HepG2 (cell line): ENCODE measurements at regions not wholly inside any gene's neighbourhood (a gene's known extent, or its start where the extent isn't known, plus 50 kb on each side); places are given as distances from the start of the nearest gene placed in this dataset.

Experiments
- ATF2 ChIP-seq: sonication (generic); formaldehyde crosslinking; IDR thresholded peaks from 2 replicates; pipeline ENCODE4 v1.4.0; 2020; ENCODE audit warnings: missing genetic modification reagents
- CAMTA2 ChIP-seq: sonication (generic); formaldehyde crosslinking; IDR thresholded peaks from 2 replicates; pipeline ENCODE4 v1.4.0; 2020; ENCODE audit warnings: mild to moderate bottlenecking, missing genetic modification reagents, borderline replicate concordance
- CTCF ChIP-seq: sonication (generic); formaldehyde crosslinking; IDR thresholded peaks from 2 replicates; pipeline ENCODE4 v1.5.0; 2020; ENCODE audit warnings: mild to moderate bottlenecking, missing genetic modification reagents, moderate library complexity
- EP300 ChIP-seq, 3 experiments: sonication (generic) in 1 of 3; formaldehyde crosslinking in 1 of 3; IDR thresholded peaks; 2 replicates each; pipeline versions ENCODE4 v1.5.1 to v1.6.1; 2011 to 2020; ENCODE audit warnings: low read depth in 2 of 3, low read length in 2 of 3, borderline replicate concordance in 1 of 3, improper control_type of control experiment in 1 of 3, mild to moderate bottlenecking in 1 of 3, missing genetic modification reagents in 1 of 3, moderate library complexity in 1 of 3
- EZH2 ChIP-seq: conservative IDR thresholded peaks from 2 replicates; pipeline ENCODE4 v1.6.1; 2012; ENCODE audit warnings: mild to moderate bottlenecking, low read depth, low read length, moderate library complexity
- FOXK2 ChIP-seq: fragments of 450-650 bp; IDR thresholded peaks from 2 replicates; pipeline ENCODE4 v1.6.1; 2016
- KDM1A ChIP-seq: IDR thresholded peaks from 2 replicates; pipeline ENCODE4 v1.6.1; 2016; ENCODE audit warnings: missing compliant biosample characterization
- MAFF ChIP-seq: IDR thresholded peaks from 2 replicates; pipeline ENCODE4 v1.6.1; 2011; ENCODE audit warnings: low read depth, low read length, improper control_type of control experiment
- NCOR1 ChIP-seq: fragments of 200-600 bp; sonication (generic); IDR thresholded peaks from 2 replicates; pipeline ENCODE4 v1.7.0; 2017; ENCODE audit warnings: antibody characterized with exemption, low read length, borderline replicate concordance
- NFE2L2 ChIP-seq: fragments of 150-350 bp; IDR thresholded peaks from 2 replicates; pipeline ENCODE4 v1.6.1; 2014; ENCODE audit warnings: low read length
- POLR2A ChIP-seq, 2 experiments: IDR thresholded peaks; 2 replicates each; pipeline ENCODE4 v1.6.1; 2011; ENCODE audit warnings: low read depth in 2 of 2, low read length in 2 of 2, mild to moderate bottlenecking in 1 of 2, moderate library complexity in 1 of 2; ENCODE audit not compliant: insufficient read depth in 1 of 2
- ZBTB21 ChIP-seq: sonication (generic); formaldehyde crosslinking; IDR thresholded peaks from 2 replicates; pipeline ENCODE4 v1.4.0; 2020; ENCODE audit warnings: missing genetic modification reagents
- ZNF367 ChIP-seq: sonication (generic); formaldehyde crosslinking; IDR thresholded peaks from 2 replicates; pipeline ENCODE4 v1.4.0; 2020; ENCODE audit warnings: missing genetic modification reagents, borderline replicate concordance
- ZNF501 ChIP-seq: sonication (generic); formaldehyde crosslinking; IDR thresholded peaks from 2 replicates; pipeline ENCODE4 v1.5.1; 2020; ENCODE audit warnings: mild to moderate bottlenecking, moderate library complexity, missing genetic modification reagents

- TF ChIP-seq POLR2A (IDR thresholded peaks at IDR 0.05; ENCODE audit: insufficient read depth in 1 of 2, low read depth in 2 of 2, low read length in 2 of 2) (no peak), FOXK2 (no peak), ZNF501 (CRISPR knock-in tag) (no peak), EP300 (IDR thresholded peaks at IDR 0.05; ENCODE audit: low read depth in 2 of 2, low read length in 2 of 2) (no peak), EP300 (CRISPR knock-in tag; IDR thresholded peaks at IDR 0.05; ENCODE audit: borderline replicate concordance) (no peak), CTCF (CRISPR knock-in tag) (no peak), CAMTA2 (CRISPR knock-in tag) (no peak), EZH2 (no peak), ZBTB21 (CRISPR knock-in tag) (no peak), ZNF367 (no peak), ATF2 (CRISPR knock-in tag) (no peak), NCOR1 (no peak), MAFF (no peak), NFE2L2 (no peak), KDM1A (CRISPR knock-in tag) (no peak)
These were observed 1852.8 kb downstream of the EFNA5 start for GRCh38 chr5:105817914-105818313.
